ENCODE measurements at regions not wholly inside any gene's neighbourhood (a gene's known extent, or its start where the extent isn't known, plus 50 kb on each side); places are given as distances from the start of the nearest gene placed in this dataset.

- peak; percentile 48 to 86 (median 70) for TF ChIP-seq CTCF (IDR thresholded peaks at IDR 0.05)
- TF ChIP-seq POLR2A (IDR thresholded peaks at IDR 0.05): no peak
These were observed 76.6 kb downstream of the NDUFS5 start for GRCh38 chr1:39102537-39103327.
